Embryonic facial prominence (tissue), 1 donor: ENCODE measurements at regions not wholly inside any gene's neighbourhood (a gene's known extent, or its start where the extent isn't known, plus 50 kb on each side); places are given as distances from the start of the nearest gene placed in this dataset.
"Not testable (repeated sequence)": the region's sequence is repeated elsewhere in the genome, so short reads cannot be mapped to it uniquely, and the experiment has no call there.

ENCODE experiments used
- DNase-seq: peaks from one replicate; pipeline ENCODE4 v3.0.0-alpha.2; 2016; ENCODE audit errors: extremely low spot score

DNA sequence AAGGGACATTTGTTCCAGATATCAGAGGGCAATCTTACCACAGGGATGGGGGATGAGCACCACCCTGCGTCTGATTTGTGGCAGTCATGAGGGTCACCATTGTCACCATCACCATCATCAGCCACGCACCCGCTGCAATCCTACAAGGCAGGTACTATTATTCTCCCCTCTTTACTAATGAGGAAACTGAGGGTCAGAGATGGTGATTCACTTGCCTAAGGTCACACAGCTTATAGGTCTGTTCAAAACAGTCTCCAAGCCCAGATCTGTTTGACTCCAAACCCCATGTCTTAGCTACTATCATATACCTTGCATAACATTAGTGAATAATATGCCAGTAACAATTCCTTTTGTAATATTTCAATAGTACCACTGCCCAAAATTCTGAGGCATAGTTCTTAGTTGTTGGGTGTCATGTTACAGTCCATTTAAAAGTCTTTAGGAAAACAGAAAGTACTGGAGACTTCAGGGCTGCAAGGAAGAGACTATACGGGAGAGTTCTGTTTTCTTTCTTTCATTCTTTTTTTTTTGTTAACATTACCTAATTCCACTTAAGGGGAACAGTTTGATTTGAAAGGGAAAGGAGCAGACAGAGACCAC is 166.4 kb downstream of the C16orf95 start:
- no peak for DNase-seq

GRCh38 chr16:87152221-87152755 is 164.9 kb downstream of the C16orf95 start:
- no peak for DNase-seq

- DNase-seq: no peak
Observed at GRCh38 chr16:87153326-87153725, 163.9 kb downstream of the C16orf95 start.

GRCh38 chr16:87155315-87155714 is 161.9 kb downstream of the C16orf95 start:
- not testable (repeated sequence) for DNase-seq

GRCh38 chr16:87156195-87156594 is 161.0 kb downstream of the C16orf95 start:
- no peak for DNase-seq

DNA sequence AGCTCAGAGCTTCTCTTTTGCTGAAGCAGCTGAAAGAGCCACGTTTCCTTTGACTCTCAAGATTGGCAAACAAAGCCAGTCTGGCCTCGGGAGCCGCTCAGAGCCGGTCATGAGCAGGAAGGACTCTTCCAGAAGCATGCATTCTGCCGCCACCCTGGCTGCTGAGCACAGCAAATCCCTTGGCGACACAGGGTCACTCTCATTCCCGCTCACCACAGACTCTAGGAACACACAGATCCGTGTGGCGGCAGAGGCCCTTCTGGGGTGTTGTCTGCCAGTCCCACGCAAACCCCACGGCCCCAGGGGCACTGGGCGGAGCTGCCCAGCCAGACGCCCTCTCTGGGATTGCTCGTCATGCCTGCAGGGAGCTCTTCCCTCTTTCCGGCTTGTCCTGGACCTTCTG is 157.0 kb downstream of the C16orf95 start:
- no peak for DNase-seq

DNA sequence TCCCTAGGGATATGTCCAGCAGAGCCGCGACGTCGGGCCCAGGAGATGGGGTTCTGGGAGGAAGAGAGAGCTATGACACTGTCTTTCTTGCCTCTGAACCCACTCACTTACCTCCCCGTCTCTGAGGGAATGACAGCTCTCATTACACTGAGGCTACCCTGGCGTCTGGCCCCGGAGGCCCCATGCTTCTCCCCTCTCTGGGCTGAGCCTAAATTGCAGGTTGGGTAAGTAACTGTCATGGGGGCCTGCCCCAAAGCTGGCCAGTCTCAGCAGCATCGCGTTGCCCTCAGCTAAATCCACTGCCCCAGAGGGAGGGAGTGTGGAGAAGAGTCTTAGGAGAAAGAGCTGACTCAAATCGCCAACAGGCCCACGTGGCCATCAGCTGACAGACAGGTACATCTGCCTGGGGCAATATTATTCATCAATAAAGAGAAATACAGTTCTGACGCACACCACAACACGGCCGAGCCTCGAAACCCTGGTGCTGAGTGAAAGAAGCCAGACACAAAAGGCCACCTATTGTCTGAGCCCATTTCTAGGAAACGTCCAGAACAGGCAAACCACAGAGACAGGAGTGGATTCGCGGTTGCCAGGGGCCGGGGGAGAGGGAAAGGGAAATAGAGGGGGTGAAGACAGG is 156.4 kb downstream of the C16orf95 start:
- DNase-seq: no peak

DNA sequence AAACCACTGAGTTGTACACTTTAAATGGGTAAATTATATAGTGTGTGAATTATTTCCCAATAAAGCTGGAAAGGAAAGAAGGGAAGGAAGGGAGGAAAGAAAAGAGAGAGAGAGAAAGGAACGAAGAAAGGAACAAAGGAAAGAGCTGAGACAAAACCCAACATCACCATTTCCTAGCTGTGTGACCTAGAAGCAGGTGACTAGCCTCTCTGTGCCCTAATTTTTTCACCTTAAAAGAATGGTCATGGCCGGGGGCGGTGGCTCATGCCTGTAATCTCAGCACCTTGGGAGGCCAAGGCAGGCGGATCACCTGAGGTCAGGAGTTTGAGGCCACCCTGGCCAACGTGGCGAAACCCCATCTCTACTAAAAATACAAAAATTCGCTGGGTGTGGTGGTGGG is 155.8 kb downstream of the C16orf95 start:
- DNase-seq: not testable (repeated sequence)

GRCh38 chr16:87161822-87162676 is 155.1 kb downstream of the C16orf95 start:
- DNase-seq: no peak

- DNase-seq: not testable (repeated sequence)
Observed at GRCh38 chr16:87162799-87163198, 154.4 kb downstream of the C16orf95 start.

GRCh38 chr16:87163637-87164036 is 153.6 kb downstream of the C16orf95 start:
- DNase-seq: no peak

DNA sequence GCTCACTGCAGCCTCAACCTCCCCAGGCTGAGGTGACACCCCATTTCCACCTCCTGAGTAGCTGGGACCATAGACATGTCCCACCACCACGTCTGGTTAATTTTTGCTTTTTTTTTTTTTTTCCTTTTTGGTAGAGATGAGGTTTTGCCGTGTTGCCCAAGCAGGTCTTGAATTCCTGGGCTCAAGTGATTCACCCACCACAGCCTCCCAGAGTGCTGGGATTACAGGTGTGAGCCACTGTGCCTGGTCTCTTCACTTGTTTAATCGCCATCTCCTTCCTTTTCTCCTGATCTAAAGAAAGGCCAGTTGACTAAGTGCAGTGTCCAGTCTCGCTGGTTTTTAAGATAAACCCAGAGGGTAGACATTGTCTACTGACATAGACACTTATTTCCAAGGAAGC is 152.0 kb downstream of the C16orf95 start:
- no peak for DNase-seq

DNA sequence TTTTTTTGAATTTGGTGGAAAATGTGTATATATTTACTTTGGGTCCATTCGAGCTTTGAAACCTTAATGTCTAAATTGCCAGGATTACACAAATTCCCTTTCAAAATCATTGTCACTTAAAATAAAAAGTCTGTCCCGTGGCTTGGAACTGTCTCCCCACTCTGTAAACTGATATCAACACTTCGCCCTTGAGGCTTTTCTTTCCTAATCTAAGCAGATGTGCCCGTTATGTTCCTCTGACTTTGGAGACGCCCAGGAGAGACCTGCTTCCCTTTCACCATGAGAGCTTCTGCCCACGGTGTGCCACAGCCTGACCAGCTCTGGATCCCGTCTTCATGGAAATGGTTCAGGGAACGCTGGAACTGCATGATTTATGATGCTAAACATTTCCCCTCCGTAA is 151.3 kb downstream of the C16orf95 start:
- DNase-seq: no peak

DNA sequence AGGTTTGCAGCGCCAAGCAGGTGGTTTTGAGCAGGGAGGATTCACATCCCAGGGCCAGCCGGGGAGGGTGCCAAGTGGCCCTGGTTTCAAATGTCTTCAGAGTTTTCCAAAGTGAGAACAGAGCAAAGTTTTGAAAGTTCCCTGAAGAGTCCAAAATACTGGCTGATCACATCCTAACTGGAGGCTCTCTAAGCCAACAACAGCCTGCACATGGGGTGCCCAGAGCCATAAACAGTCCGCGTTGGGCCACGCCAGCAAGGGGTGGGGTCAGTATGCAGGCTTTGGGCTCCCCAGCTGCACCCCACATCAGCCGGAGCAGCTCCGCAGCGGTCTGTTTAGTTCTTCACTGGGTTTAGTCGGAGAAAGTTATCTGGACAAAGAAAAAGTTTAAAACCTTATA is 150.9 kb downstream of the C16orf95 start:
- DNase-seq: no peak

- no peak for DNase-seq
Observed at GRCh38 chr16:87166934-87167333, 150.3 kb downstream of the C16orf95 start.

DNA sequence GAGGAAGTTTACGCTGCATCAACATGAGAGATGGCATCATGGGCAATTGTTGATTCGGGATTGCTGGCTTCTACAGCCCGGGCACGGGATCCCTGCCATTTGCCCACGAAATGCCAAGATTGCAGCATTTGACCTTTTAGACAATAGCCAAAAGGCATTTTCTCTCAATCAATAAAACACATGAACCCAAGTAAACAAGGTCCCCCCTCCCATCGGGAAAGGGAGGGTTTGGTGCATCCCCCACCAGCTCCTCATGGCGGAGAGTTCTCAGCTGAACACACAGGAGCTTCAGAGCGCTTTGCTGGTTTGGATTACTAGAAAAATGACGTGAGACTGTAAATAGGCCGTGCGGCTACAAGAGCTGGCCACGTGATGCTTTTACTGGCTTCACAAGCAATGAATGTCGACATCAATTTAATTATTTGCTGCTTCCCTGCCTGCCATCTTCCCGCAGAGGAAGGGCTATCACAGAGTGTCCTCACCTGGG is 147.6 kb downstream of the C16orf95 start:
- no peak for DNase-seq

- no peak for DNase-seq
Observed at GRCh38 chr16:87170310-87170709, 146.9 kb downstream of the C16orf95 start.

- no peak for DNase-seq
Observed at GRCh38 chr16:87171723-87172122, 145.5 kb downstream of the C16orf95 start.

- DNase-seq: no peak
Observed at GRCh38 chr16:87172632-87173031, 144.6 kb downstream of the C16orf95 start.

GRCh38 chr16:87173294-87173893 is 143.8 kb downstream of the C16orf95 start:
- DNase-seq: no peak

- DNase-seq: no peak
Observed at GRCh38 chr16:87174061-87174460, 143.1 kb downstream of the C16orf95 start.

- no peak for DNase-seq
Observed at GRCh38 chr16:87176735-87177134, 140.5 kb downstream of the C16orf95 start.
